PC-9 (cell line): ENCODE measurements at regions not wholly inside any gene's neighbourhood (a gene's known extent, or its start where the extent isn't known, plus 50 kb on each side); places are given as distances from the start of the nearest gene placed in this dataset.

ENCODE experiments used
- BruUV-seq: library from RNA; stranded (reverse); fragments of 400-500 nt; replicated peaks from 2 replicates; lab custom pipeline; 2021; lab: Mats Ljungman, UMichigan
- CTCF ChIA-PET: fragments of 300-600 bp; sonication (Branson Sonifier 250); formaldehyde crosslinking; loops from one replicate; lab custom pipeline; 2022; ENCODE audit warnings: antibody characterized with exemption; lab: Charles Lee
- POLR2A ChIA-PET: fragments of 300-600 bp; sonication (Branson Sonifier 250); formaldehyde crosslinking; loops from one replicate; lab custom pipeline; 2022; ENCODE audit warnings: antibody characterized with exemption; ENCODE audit not compliant: unreplicated experiment; lab: Charles Lee
- DNase-seq, 2 experiments: peaks; one replicate each; pipeline versions ENCODE4 v3.0.0 to v3.0.0-alpha.2; 2015 to 2022; ENCODE audit warnings: mixed read lengths in 1 of 2
- H2AFZ ChIP-seq: fragments of 200-600 bp; sonication (generic); 2 replicates; pipeline ENCODE4 v1.8.1; 2017; ENCODE audit warnings: antibody characterized with exemption
- H3F3A ChIP-seq: fragments of 200-600 bp; sonication (generic); 2 replicates; pipeline ENCODE4 v1.8.1; 2017; ENCODE audit warnings: antibody characterized with exemption, mild to moderate bottlenecking, low read depth; ENCODE audit not compliant: insufficient read depth
- H3K27ac ChIP-seq: fragments of 200-600 bp; sonication (generic); 2 replicates; pipeline ENCODE4 v1.6.1; 2016; ENCODE audit warnings: mixed run types
- H3K27me3 ChIP-seq: fragments of 200-600 bp; sonication (generic); 2 replicates; pipeline ENCODE4 v1.6.1; 2016; ENCODE audit warnings: low read depth, mixed run types; ENCODE audit not compliant: insufficient read depth
- H3K36me3 ChIP-seq: fragments of 200-600 bp; sonication (generic); 2 replicates; pipeline ENCODE4 v1.6.1; 2016; ENCODE audit warnings: low read depth, mixed run types
- H3K4me1 ChIP-seq: fragments of 200-600 bp; sonication (generic); replicated peaks from 2 replicates; pipeline ENCODE4 v1.6.1; 2016; ENCODE audit warnings: mixed run types; ENCODE audit not compliant: insufficient read depth
- H3K4me2 ChIP-seq: fragments of 200-600 bp; sonication (generic); 2 replicates; pipeline ENCODE4 v1.6.1; 2017; ENCODE audit warnings: mixed run types
- H3K4me3 ChIP-seq: fragments of 200-600 bp; sonication (generic); 2 replicates; pipeline ENCODE4 v1.6.1; 2016; ENCODE audit warnings: mixed run types
- H3K79me2 ChIP-seq: fragments of 200-600 bp; sonication (generic); 2 replicates; pipeline ENCODE4 v1.6.1; 2017; ENCODE audit warnings: low read depth, mixed run types
- H3K9me2 ChIP-seq: fragments of 200-600 bp; sonication (generic); 2 replicates; pipeline ENCODE4 v1.8.1; 2017; ENCODE audit warnings: mild to moderate bottlenecking; ENCODE audit not compliant: insufficient read depth
- H3K9me3 ChIP-seq: fragments of 200-600 bp; sonication (generic); 2 replicates; pipeline ENCODE4 v1.8.1; 2016; ENCODE audit warnings: low read depth; ENCODE audit not compliant: insufficient read depth
- H4K20me1 ChIP-seq: fragments of 200-600 bp; sonication (generic); 2 replicates; pipeline ENCODE4 v1.8.1; 2017; ENCODE audit not compliant: insufficient read depth
- EZH2 ChIP-seq: fragments of 200-600 bp; sonication (generic); IDR thresholded peaks from 2 replicates; pipeline ENCODE4 v1.8.0; 2017; ENCODE audit warnings: antibody characterized with exemption, low read depth
- intact Hi-C: fragments of 100-400 bp; cut with micrococcal nuclease; formaldehyde crosslinking; loops from one replicate; pipeline ENCODE4 v1.10.0; 2022; ENCODE audit not compliant: unreplicated experiment
- TF ChIP-seq, protein P1 (sequence below): fragments of 200-600 bp; sonication (generic); conservative IDR thresholded peaks from 2 replicates; pipeline ENCODE4 v1.6.1; 2017; ENCODE audit warnings: mixed run types, antibody characterized with exemption, mild to moderate bottlenecking, moderate library complexity

DNA sequence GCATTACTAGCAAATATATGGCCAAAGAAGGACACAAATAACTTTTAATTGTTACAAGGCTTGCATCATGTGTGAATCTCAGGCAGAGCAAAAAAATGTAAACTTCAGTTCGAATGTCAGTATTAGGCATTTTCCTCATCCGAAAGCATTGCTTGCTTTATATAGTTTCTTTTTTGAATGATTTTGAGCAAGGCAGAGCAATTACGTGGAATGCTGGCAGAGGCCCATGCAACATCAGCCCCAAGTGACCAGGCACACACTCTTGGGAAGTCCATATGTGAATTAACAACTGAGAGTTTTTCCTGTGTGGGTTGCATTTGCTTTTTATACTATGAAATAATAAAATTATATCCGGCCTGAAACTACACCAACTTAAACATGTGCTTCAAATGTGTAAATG, 274.8 kb downstream of the PTPRC start:
- Histone ChIP-seq H3K36me3 (no peaks in the 10 kb centered on the region), H3K4me1 (no peaks in the 10 kb centered on the region), H3K27ac (no peak overlapping the region), H3K9me3 (no peaks in the 10 kb centered on the region), H3K79me2 (no peaks in the 10 kb centered on the region), H3K4me3 (no peak overlapping the region), H3K9me2 (no peaks in the 10 kb centered on the region), H2AFZ (no peak overlapping the region), H4K20me1 (no peaks in the 10 kb centered on the region; the same call in 1 of the 2 replicates), H3K4me2 (no peak overlapping the region), H3F3A (no peaks in the 10 kb centered on the region), H3K27me3 (no peaks in the 10 kb centered on the region)
- TF ChIP-seq, protein P1, sequence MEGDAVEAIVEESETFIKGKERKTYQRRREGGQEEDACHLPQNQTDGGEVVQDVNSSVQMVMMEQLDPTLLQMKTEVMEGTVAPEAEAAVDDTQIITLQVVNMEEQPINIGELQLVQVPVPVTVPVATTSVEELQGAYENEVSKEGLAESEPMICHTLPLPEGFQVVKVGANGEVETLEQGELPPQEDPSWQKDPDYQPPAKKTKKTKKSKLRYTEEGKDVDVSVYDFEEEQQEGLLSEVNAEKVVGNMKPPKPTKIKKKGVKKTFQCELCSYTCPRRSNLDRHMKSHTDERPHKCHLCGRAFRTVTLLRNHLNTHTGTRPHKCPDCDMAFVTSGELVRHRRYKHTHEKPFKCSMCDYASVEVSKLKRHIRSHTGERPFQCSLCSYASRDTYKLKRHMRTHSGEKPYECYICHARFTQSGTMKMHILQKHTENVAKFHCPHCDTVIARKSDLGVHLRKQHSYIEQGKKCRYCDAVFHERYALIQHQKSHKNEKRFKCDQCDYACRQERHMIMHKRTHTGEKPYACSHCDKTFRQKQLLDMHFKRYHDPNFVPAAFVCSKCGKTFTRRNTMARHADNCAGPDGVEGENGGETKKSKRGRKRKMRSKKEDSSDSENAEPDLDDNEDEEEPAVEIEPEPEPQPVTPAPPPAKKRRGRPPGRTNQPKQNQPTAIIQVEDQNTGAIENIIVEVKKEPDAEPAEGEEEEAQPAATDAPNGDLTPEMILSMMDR, result no peak
- no peak for TF ChIP-seq EZH2
- intact Hi-C loops, result no loop called here
- ChIA-PET CTCF (no interaction called here), POLR2A (no interaction called here)
- no TSS peak for BruUV-seq
- DNase-seq, result no peak

DNA sequence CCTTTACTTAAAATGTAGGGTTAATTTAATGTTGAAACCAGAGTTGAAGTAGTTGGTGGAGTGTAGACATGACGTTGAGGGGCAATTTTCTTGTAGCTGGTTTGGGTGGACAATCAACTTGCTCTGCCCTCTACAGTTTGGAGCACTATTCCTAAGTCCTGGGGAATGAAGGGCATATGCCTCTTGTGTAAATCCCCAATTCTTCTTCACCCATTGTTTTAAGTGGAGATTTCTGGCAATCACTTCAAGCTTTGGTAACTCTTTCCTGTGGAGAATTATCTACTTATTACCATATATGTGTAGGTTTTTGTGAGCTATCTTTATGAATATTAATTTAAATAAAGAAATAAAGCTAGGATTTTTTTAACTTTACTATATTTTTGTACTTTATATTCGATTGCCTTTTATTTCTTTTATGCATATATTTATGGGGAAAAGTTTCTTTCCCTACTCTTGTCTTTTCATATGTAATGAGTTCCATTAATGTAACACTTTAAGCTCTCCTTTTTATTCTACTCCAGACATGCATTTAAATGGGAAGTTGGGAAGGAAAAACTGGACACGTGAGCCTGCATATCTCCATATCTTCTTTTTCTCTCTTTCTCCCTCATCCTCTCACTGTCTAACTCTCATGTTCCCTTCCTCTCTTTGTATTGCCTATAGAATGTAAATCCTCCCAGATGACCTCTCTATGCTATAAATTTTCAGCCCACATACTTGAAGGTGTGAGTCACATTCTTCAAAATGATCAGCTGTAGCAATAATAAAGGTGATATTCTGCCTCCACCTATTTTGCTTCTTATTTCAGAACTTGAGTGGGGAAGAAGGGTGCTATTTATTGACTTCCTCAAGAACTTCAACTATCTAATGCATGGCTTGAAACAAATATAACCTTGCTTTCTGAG, 276.7 kb downstream of the PTPRC start:
- Histone ChIP-seq H3K4me2 (no peak overlapping the region), H3K27me3 (no peaks in the 10 kb centered on the region), H3K27ac (no peak overlapping the region), H3K79me2 (no peaks in the 10 kb centered on the region), H3F3A (no peaks in the 10 kb centered on the region), H3K4me3 (no peak overlapping the region), H2AFZ (no peak overlapping the region), H3K36me3 (no peaks in the 10 kb centered on the region), H3K9me2 (no peaks in the 10 kb centered on the region), H3K4me1 (no peaks in the 10 kb centered on the region), H3K9me3 (no peaks in the 10 kb centered on the region), H4K20me1 (no peaks in the 10 kb centered on the region; the same call in 1 of the 2 replicates)
- peak in 1 of 2 experiments; percentile 40 for DNase-seq
- intact Hi-C loops, result no loop called here
- TF ChIP-seq, protein P1, result no peak
- no peak for TF ChIP-seq EZH2
- ChIA-PET CTCF (no interaction called here), POLR2A (no interaction called here)
- no TSS peak for BruUV-seq

DNA sequence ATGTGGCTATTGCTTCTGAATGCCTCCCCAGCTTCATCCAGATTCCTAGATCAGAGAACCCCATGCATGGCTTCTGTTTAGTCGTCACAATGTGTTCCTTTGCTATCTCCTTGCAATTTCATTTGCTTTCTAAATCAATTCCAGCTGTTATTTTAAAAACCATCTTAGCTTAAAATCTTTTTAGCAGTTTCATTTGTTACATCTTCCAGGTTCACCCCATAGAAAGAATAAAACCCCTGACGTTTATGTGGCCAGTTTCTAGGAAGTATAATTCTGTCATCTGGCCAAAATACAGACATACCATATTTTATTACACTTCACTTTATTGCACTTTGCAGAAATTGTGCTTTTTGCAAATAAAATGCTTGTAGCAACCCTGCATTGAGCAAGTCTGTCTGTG, 278.4 kb downstream of the PTPRC start:
- intact Hi-C loops, result no loop called here
- Histone ChIP-seq H3K27me3 (no peaks in the 10 kb centered on the region), H3K27ac (no peak overlapping the region), H3K9me3 (no peaks in the 10 kb centered on the region), H3K4me2 (no peak overlapping the region), H2AFZ (no peak overlapping the region), H4K20me1 (no peaks in the 10 kb centered on the region), H3K4me1 (no peaks in the 10 kb centered on the region), H3K79me2 (no peaks in the 10 kb centered on the region), H3K4me3 (no peak overlapping the region), H3K9me2 (no peaks in the 10 kb centered on the region), H3K36me3 (no peaks in the 10 kb centered on the region), H3F3A (no peaks in the 10 kb centered on the region)
- no TSS peak for BruUV-seq
- POLR2A ChIA-PET, result no interaction called here
- TF ChIP-seq, protein P1, result no peak
- TF ChIP-seq EZH2, result no peak
- CTCF ChIA-PET, result no interaction called here
- DNase-seq, result no peak
